Coronary artery (tissue), 2 donors: ENCODE measurements at regions not wholly inside any gene's neighbourhood (a gene's known extent, or its start where the extent isn't known, plus 50 kb on each side); places are given as distances from the start of the nearest gene placed in this dataset.

Source experiments
- DNase-seq: peaks from one replicate; pipeline ENCODE4 v3.0.0-alpha.2; 2017; ENCODE audit warnings: low spot score
- H3K27ac ChIP-seq, 2 donors: fragments of 200-600 bp; sonication (generic); one replicate each; pipeline ENCODE4 v1.5.1; 2016 to 2019
- H3K4me3 ChIP-seq: fragments of 200-600 bp; sonication (generic); 2 replicates; pipeline ENCODE4 v1.5.1; 2016; ENCODE audit warnings: mild to moderate bottlenecking, moderate library complexity
- TF ChIP-seq, protein P1 (sequence below): fragments of 200-600 bp; sonication (generic); IDR thresholded peaks from one replicate; pipeline ENCODE4 v1.5.1; 2019; ENCODE audit warnings: antibody characterized with exemption

DNA sequence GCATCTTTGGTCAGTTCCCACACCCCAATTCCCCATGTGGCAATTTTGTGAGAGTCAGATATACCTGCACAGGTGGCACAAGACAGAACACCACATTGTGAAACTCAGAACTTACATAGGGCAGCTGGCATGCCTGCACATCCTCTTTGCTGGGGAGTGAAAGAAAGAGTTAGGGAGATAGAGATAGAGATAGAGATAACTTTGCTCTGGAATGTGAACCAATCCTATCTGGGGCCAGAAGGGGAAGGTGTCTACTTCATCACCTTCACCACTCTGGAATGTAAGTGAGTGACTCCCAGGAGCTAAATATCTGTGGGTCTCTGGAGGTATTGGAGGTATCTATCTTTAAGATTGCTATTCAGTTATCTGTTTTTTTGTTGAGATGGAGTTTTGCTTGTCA is 289.2 kb downstream of the OGFRL1 start:
- Histone ChIP-seq H3K27ac (no peak overlapping the region), H3K4me3 (no peak overlapping the region)
- TF ChIP-seq, protein P1, sequence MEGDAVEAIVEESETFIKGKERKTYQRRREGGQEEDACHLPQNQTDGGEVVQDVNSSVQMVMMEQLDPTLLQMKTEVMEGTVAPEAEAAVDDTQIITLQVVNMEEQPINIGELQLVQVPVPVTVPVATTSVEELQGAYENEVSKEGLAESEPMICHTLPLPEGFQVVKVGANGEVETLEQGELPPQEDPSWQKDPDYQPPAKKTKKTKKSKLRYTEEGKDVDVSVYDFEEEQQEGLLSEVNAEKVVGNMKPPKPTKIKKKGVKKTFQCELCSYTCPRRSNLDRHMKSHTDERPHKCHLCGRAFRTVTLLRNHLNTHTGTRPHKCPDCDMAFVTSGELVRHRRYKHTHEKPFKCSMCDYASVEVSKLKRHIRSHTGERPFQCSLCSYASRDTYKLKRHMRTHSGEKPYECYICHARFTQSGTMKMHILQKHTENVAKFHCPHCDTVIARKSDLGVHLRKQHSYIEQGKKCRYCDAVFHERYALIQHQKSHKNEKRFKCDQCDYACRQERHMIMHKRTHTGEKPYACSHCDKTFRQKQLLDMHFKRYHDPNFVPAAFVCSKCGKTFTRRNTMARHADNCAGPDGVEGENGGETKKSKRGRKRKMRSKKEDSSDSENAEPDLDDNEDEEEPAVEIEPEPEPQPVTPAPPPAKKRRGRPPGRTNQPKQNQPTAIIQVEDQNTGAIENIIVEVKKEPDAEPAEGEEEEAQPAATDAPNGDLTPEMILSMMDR = no peak
- no peak for DNase-seq

DNA sequence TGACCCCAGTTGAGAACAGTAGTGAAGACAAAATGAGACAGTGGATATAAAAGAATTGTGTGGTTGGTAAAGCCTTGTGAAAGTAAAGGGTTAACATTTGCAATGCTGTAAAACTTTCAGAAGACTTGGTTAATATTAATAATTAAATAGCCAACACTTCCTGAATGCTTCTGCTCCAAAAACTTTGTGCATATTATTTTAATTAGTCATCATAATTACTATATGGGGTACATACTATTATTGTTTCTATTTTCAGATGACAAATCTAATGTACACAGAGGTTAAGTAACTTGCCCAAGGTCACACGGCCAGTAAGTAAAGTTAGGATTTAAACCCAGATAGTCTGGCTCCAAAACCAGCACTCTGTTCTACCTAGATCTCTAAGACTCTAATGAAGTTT is 291.3 kb downstream of the OGFRL1 start:
- Histone ChIP-seq H3K27ac (no peak overlapping the region), H3K4me3 (no peak overlapping the region)
- DNase-seq = no peak
- TF ChIP-seq, protein P1 = no peak

DNA sequence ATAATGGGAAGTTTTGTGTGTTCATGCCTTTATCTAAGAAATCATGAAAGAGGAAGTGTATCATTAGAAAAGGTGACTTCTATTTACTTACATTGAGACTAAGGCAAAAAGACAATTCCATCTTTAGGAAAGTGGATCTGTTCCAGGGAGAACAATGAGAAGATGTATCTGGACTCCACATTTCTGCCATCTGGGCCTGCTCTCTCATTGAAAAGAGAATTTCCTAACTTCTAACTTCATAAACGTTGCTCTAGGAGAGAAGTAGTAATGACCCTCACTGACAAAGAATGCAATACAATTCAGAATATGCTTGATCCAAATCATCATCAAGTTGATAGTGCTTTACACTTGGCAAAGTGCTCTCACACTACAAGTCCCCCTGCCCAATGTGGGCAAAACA is 294.2 kb downstream of the OGFRL1 start:
- TF ChIP-seq, protein P1 = no peak
- H3K27ac ChIP-seq = no peak overlapping the region
- no peak for DNase-seq
- H3K4me3 ChIP-seq = no peak overlapping the region

DNA sequence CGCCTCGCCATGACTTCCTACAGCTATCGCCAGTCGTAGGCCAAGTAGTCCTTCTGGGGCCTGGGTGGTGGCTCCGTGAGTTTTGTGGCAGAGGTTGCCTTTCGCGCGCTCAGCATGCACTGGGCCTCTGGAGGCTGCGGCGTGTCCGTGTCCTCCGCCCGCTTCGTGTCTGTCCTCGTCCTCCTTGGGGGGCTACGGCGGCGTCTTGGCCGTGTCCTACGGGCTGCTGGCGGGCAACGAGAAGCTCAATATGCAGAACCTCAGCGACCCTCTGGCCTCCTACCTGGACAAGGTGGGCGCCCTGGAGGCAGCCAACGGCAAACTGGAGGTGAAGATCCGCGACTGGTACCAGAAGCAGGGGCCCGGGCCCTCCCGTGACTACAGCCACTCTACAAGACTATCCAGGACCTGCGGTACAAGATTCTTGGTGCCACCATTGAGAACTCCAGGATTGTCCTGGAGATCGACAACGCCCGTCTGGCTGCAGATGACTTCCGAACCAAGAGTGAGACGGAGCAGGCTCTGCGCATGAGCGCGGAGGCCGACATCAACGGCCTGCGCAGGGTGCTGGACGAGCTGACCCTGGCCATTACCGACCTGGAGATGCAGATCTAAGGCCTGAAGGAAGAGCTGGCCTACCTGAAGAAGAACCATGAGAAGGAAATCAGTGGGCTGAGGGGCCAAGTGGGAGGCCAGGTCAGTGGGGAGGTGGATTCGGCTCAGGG is 296.3 kb downstream of the OGFRL1 start:
- no peak for DNase-seq
- no peak overlapping the region for H3K4me3 ChIP-seq
- no peak overlapping the region for H3K27ac ChIP-seq
- TF ChIP-seq, protein P1 = no peak

DNA sequence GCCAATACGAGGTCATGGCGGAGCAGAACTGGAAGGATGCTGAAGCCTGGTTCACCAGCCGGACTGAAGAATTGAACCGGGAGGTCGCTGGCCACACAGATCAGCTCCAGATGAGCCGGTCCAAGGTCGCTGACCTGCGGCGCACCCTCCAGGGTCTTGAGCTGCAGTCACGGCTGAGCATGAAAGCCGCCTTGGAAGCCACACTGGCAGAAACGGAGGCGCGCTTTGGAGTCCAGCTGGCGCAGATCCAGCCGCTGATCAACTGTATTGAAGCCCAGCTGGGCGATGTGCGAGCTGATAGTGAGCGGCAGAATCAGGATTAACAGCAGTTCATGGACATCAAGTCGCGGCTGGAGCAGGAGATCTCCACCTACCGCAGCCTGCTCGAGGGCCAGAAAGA is 296.9 kb downstream of the OGFRL1 start:
- Histone ChIP-seq H3K4me3 (no peak overlapping the region), H3K27ac (no peak overlapping the region)
- DNase-seq = no peak
- TF ChIP-seq, protein P1 = no peak

DNA sequence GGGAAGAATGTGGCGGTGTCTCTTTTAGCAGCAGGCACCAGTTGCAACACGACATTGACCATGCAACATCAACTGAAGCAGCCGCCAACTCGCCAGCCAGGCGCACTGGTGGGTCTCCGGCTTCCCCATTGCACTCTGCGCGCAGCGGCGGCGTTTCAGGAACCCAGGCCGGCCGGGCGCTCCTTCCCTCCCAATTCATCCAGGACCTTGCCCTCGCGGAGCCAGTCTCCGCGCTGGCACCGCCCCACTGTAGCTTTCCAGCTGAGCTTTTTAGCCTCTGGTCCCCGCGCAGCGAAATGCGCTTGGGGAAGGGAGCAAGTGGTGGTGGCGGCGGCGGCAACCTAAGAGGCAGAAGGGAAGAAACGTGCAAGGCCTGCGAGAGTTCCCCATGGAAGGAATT is 297.9 kb upstream of the RIMS1 start:
- no peak overlapping the region for H3K4me3 ChIP-seq
- no peak overlapping the region for H3K27ac ChIP-seq
- DNase-seq = no peak
- TF ChIP-seq, protein P1 = no peak

DNA sequence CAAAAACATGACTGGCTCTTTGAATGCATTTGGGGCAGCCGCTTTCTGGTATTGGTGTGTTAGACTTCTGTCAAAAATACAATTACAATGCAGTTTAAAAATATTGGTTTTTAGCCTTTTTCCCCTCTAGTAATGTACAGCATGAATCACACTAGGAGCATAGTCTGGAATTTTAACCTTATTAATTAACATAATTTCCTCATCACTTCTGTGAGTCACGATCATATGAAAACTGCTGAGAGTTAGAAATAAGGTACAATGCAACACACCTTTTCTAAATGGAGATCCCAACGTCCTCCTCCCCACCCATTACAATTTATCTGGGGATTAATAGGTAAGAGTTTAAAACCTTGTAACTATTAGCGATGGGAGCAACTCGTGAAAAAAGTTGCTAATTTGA is 297.1 kb upstream of the RIMS1 start:
- H3K4me3 ChIP-seq = no peak overlapping the region
- no peak overlapping the region for H3K27ac ChIP-seq
- DNase-seq = no peak
- TF ChIP-seq, protein P1 = no peak
